Neural cell (in vitro differentiated cells): ENCODE measurements at regions not wholly inside any gene's neighbourhood (a gene's known extent, or its start where the extent isn't known, plus 50 kb on each side); places are given as distances from the start of the nearest gene placed in this dataset.

ENCODE experiments used
- H2AFZ ChIP-seq: fragments of 200-600, 300-800 bp; sonication (generic), shearing (Covaris generic); 2 replicates; pipeline ENCODE4 v1.6.0; 2014; ENCODE audit warnings: low read depth, mild to moderate bottlenecking, antibody characterized with exemption, low read length, moderate library complexity
- H3F3A ChIP-seq: fragments of 200-600 bp; shearing (Covaris generic); 2 replicates; pipeline ENCODE4 v1.6.1; 2016; ENCODE audit warnings: mild to moderate bottlenecking, moderate library complexity, mixed read lengths, antibody characterized with exemption, low read length; ENCODE audit not compliant: insufficient read depth, poor library complexity, severe bottlenecking
- H3K27ac ChIP-seq: fragments of 200-600, 300-800 bp; sonication (generic), shearing (Covaris generic); 2 replicates; pipeline ENCODE4 v1.5.1; 2014; ENCODE audit warnings: mild to moderate bottlenecking, low read length, moderate library complexity
- H3K27me3 ChIP-seq: fragments of 300-800, 200-600 bp; sonication (generic), shearing (Covaris generic); 2 replicates; pipeline ENCODE4 v1.6.0; 2014; ENCODE audit warnings: mild to moderate bottlenecking, low read depth, low read length, moderate library complexity; ENCODE audit not compliant: insufficient read depth
- H3K36me3 ChIP-seq: fragments of 300-800, 200-600 bp; sonication (generic), shearing (Covaris generic); 2 replicates; pipeline ENCODE4 v1.5.1; 2014; ENCODE audit warnings: mild to moderate bottlenecking, antibody characterized with exemption, low read length, moderate library complexity; ENCODE audit not compliant: insufficient read depth
- H3K4me2 ChIP-seq: fragments of 300-800, 200-600 bp; sonication (generic), shearing (Covaris generic); 2 replicates; pipeline ENCODE4 v1.6.0; 2014; ENCODE audit warnings: mild to moderate bottlenecking, low read length
- H3K4me3 ChIP-seq: fragments of 300-800, 200-600 bp; sonication (generic), shearing (Covaris generic); 2 replicates; pipeline ENCODE4 v1.5.1; 2014; ENCODE audit warnings: mild to moderate bottlenecking, low read length, moderate library complexity
- H3K79me2 ChIP-seq: fragments of 200-600 bp; shearing (Covaris generic); replicated peaks from 2 replicates; pipeline ENCODE4 v1.6.0; 2014; ENCODE audit warnings: mild to moderate bottlenecking, low read length, moderate library complexity; ENCODE audit not compliant: insufficient read depth
- H3K9ac ChIP-seq: fragments of 300-800, 200-600 bp; sonication (generic), shearing (Covaris generic); 2 replicates; pipeline ENCODE4 v1.6.1; 2016; ENCODE audit warnings: mild to moderate bottlenecking, low read length, mixed read lengths
- H3K9me2 ChIP-seq: fragments of 200-600 bp; shearing (Covaris generic); 2 replicates; pipeline ENCODE4 v1.6.1; 2016; ENCODE audit warnings: mild to moderate bottlenecking, low read length, mixed read lengths; ENCODE audit not compliant: insufficient read depth
- H3K9me3 ChIP-seq: fragments of 200-600, 300-800 bp; sonication (generic), shearing (Covaris generic); 2 replicates; pipeline ENCODE4 v1.6.1; 2016; ENCODE audit warnings: mild to moderate bottlenecking, mixed run types, low read length, moderate library complexity, mixed read lengths
- H4K20me1 ChIP-seq: fragments of 200-600 bp; shearing (Covaris generic); 2 replicates; pipeline ENCODE4 v1.6.1; 2016; ENCODE audit warnings: mild to moderate bottlenecking, mixed run types; ENCODE audit not compliant: insufficient read depth
- EP300 ChIP-seq: fragments of 450-650 bp; conservative IDR thresholded peaks from 2 replicates; pipeline ENCODE4 v1.6.1; 2014; ENCODE audit warnings: antibody characterized with exemption, mild to moderate bottlenecking, moderate library complexity; ENCODE audit not compliant: poor library complexity, severe bottlenecking
- EZH2 ChIP-seq: fragments of 200-600, 300-800 bp; shearing (Covaris generic), sonication (generic); IDR thresholded peaks from 2 replicates; pipeline ENCODE4 v1.6.1; 2014; ENCODE audit warnings: antibody characterized with exemption, low read length, borderline replicate concordance, mild to moderate bottlenecking; ENCODE audit not compliant: insufficient read depth, poor library complexity, severe bottlenecking
- MXI1 ChIP-seq: fragments of 450-650 bp; conservative IDR thresholded peaks from 2 replicates; pipeline ENCODE4 v1.6.1; 2014; ENCODE audit warnings: antibody characterized with exemption, mild to moderate bottlenecking; ENCODE audit not compliant: poor library complexity, severe bottlenecking
- POLR2AphosphoS5 ChIP-seq: IDR thresholded peaks from 2 replicates; pipeline ENCODE4 v1.6.1; 2012
- RAD21 ChIP-seq: fragments of 450-650 bp; conservative IDR thresholded peaks from 2 replicates; pipeline ENCODE4 v1.6.1; 2014; ENCODE audit warnings: antibody characterized with exemption, mild to moderate bottlenecking, moderate library complexity
- SMC3 ChIP-seq: fragments of 450-650 bp; conservative IDR thresholded peaks from 2 replicates; pipeline ENCODE4 v1.6.1; 2014; ENCODE audit warnings: antibody characterized with exemption, mild to moderate bottlenecking, moderate library complexity; ENCODE audit not compliant: poor library complexity
- TAF1 ChIP-seq: IDR thresholded peaks from 2 replicates; pipeline ENCODE4 v1.6.1; 2012; ENCODE audit warnings: low read depth
- TF ChIP-seq, protein P1 (sequence below): fragments of 450-650 bp; IDR thresholded peaks from 2 replicates; pipeline ENCODE4 v1.5.1; 2014; ENCODE audit warnings: antibody characterized with exemption, mild to moderate bottlenecking, moderate library complexity; ENCODE audit not compliant: poor library complexity, severe bottlenecking
- TF ChIP-seq, protein P2 (sequence below): IDR thresholded peaks from 2 replicates; pipeline ENCODE4 v1.6.1; 2012; ENCODE audit warnings: borderline replicate concordance

DNA sequence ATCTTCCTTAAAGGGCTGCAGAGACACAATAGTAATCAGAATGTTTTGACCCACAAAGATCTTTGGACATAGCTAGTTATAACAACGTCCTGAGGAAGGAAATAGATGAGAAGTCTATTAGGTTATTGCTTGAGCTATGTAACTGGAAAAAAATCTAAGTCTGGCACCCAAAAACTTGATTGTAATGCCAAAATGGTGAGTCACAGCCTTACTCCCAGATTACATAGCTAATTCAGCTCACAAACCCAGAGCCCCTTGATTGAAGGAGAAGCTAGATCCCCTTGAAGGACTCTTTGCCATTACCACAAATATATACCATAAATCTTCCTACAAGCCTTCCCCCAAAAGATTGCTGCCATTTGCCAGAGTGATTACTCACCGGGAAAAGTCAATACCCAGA, 341.8 kb upstream of the KIF2A start:
- Histone ChIP-seq H4K20me1 (no peaks in the 10 kb centered on the region), H3K27me3 (no peaks in the 10 kb centered on the region), H3F3A (no peaks in the 10 kb centered on the region), H3K36me3 (no peaks in the 10 kb centered on the region), H3K9ac (no peak overlapping the region), H3K27ac (no peak overlapping the region), H3K9me3 (no peaks in the 10 kb centered on the region), H3K79me2 (no peaks in the 10 kb centered on the region), H3K4me3 (no peak overlapping the region), H2AFZ (no peak overlapping the region), H3K4me2 (no peak overlapping the region), H3K9me2 (no peaks in the 10 kb centered on the region)
- TF ChIP-seq POLR2AphosphoS5 = no peak
- TF ChIP-seq SMC3 = no peak
- no peak for TF ChIP-seq EP300
- TF ChIP-seq RAD21 = no peak
- no peak for TF ChIP-seq EZH2
- no peak for TF ChIP-seq MXI1
- TF ChIP-seq, protein P1, sequence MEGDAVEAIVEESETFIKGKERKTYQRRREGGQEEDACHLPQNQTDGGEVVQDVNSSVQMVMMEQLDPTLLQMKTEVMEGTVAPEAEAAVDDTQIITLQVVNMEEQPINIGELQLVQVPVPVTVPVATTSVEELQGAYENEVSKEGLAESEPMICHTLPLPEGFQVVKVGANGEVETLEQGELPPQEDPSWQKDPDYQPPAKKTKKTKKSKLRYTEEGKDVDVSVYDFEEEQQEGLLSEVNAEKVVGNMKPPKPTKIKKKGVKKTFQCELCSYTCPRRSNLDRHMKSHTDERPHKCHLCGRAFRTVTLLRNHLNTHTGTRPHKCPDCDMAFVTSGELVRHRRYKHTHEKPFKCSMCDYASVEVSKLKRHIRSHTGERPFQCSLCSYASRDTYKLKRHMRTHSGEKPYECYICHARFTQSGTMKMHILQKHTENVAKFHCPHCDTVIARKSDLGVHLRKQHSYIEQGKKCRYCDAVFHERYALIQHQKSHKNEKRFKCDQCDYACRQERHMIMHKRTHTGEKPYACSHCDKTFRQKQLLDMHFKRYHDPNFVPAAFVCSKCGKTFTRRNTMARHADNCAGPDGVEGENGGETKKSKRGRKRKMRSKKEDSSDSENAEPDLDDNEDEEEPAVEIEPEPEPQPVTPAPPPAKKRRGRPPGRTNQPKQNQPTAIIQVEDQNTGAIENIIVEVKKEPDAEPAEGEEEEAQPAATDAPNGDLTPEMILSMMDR = no peak
- TF ChIP-seq, protein P2, sequence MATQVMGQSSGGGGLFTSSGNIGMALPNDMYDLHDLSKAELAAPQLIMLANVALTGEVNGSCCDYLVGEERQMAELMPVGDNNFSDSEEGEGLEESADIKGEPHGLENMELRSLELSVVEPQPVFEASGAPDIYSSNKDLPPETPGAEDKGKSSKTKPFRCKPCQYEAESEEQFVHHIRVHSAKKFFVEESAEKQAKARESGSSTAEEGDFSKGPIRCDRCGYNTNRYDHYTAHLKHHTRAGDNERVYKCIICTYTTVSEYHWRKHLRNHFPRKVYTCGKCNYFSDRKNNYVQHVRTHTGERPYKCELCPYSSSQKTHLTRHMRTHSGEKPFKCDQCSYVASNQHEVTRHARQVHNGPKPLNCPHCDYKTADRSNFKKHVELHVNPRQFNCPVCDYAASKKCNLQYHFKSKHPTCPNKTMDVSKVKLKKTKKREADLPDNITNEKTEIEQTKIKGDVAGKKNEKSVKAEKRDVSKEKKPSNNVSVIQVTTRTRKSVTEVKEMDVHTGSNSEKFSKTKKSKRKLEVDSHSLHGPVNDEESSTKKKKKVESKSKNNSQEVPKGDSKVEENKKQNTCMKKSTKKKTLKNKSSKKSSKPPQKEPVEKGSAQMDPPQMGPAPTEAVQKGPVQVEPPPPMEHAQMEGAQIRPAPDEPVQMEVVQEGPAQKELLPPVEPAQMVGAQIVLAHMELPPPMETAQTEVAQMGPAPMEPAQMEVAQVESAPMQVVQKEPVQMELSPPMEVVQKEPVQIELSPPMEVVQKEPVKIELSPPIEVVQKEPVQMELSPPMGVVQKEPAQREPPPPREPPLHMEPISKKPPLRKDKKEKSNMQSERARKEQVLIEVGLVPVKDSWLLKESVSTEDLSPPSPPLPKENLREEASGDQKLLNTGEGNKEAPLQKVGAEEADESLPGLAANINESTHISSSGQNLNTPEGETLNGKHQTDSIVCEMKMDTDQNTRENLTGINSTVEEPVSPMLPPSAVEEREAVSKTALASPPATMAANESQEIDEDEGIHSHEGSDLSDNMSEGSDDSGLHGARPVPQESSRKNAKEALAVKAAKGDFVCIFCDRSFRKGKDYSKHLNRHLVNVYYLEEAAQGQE = no peak
- TF ChIP-seq TAF1 = no peak

DNA sequence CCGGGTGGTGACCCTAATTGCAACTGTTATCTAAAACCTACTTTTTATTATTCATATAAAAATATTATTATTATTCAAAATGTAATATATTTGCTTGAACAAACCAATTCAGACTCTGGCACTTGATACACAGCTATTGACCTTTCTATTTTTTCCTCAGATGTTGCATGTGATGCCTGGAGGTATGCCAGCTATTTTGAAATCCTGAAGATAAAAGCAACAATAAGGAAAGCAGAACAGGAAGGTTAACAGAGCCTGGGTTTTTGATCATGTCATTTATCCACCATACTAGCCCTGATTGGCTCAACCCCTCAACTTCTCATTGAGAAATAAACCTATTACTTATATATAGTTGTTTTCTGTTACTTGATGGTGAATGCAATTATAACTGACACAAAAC, 340.9 kb upstream of the KIF2A start:
- H3K4me2 ChIP-seq = no peak overlapping the region

More for the DNA sequence above, 340.9 kb upstream of the KIF2A start:
- Histone ChIP-seq H3K27ac (no peak overlapping the region), H3K36me3 (no peaks in the 10 kb centered on the region), H3K9ac (no peak overlapping the region), H3K79me2 (no peaks in the 10 kb centered on the region), H3K27me3 (no peaks in the 10 kb centered on the region), H3K4me3 (no peak overlapping the region), H3K9me2 (no peaks in the 10 kb centered on the region), H3F3A (no peaks in the 10 kb centered on the region), H4K20me1 (no peaks in the 10 kb centered on the region), H2AFZ (no peak overlapping the region), H3K9me3 (no peaks in the 10 kb centered on the region)
- no peak for TF ChIP-seq TAF1
- TF ChIP-seq, protein P1 = no peak
- no peak for TF ChIP-seq EZH2
- TF ChIP-seq, protein P2 = no peak
- no peak for TF ChIP-seq SMC3
- TF ChIP-seq EP300 = no peak
- no peak for TF ChIP-seq RAD21
- TF ChIP-seq MXI1 = no peak
- no peak for TF ChIP-seq POLR2AphosphoS5
